Stimulated activated CD8-positive, alpha-beta memory T cell treated with anti-CD3 and anti-CD28 coated beads, Interleukin-7, amount 100 ng/mL, for 48 hours (primary cell): ENCODE measurements at regions not wholly inside any gene's neighbourhood (a gene's known extent, or its start where the extent isn't known, plus 50 kb on each side); places are given as distances from the start of the nearest gene placed in this dataset.

Source experiments
- DNase-seq, 2 donors: peaks; one replicate each; pipeline ENCODE4 v3.0.0-alpha.2; 2020; ENCODE audit warnings: low read depth in 1 of 2; ENCODE audit errors: extremely low read depth in 1 of 2

- DNase-seq, result no peak
These were observed 63.0 kb upstream of the CDK20 start for GRCh38 chr9:88037285-88037845.

GRCh38 chr9:88034964-88035363 lies 60.6 kb upstream of the CDK20 start:
- no peak for DNase-seq

GRCh38 chr9:88033359-88033702 lies 59.0 kb upstream of the CDK20 start:
- DNase-seq, result no peak

GRCh38 chr9:88028338-88028737 lies 54.0 kb upstream of the CDK20 start:
- no peak for DNase-seq

GRCh38 chr9:88026118-88026479 lies 51.8 kb upstream of the CDK20 start:
- DNase-seq, result no peak

- no peak for DNase-seq
These were observed 51.2 kb upstream of the CDK20 start for GRCh38 chr9:88025411-88026117.

GRCh38 chr9:88024896-88025295 lies 50.6 kb upstream of the CDK20 start:
- DNase-seq, result no peak
